Spleen (tissue), 11 donors: ENCODE measurements at regions not wholly inside any gene's neighbourhood (a gene's known extent, or its start where the extent isn't known, plus 50 kb on each side); places are given as distances from the start of the nearest gene placed in this dataset.

Experiments used
- DNase-seq: peaks from one replicate; pipeline ENCODE4 v3.0.0-alpha.2; 2020
- H3K27ac ChIP-seq, 8 donors: fragments of 200-600 bp; sonication (generic) in 7 of 8; 1 replicate in 4 of 8; 2 replicates in 4 of 8; pipeline versions ENCODE4 v1.5.0 to v1.8.0; 2016 to 2021; ENCODE audit warnings: inconsistent platforms in 4 of 8, mild to moderate bottlenecking in 4 of 8, moderate library complexity in 1 of 8
- H3K27me3 ChIP-seq, 7 donors: fragments of 200-600 bp; sonication (generic) in 6 of 7; replicated peaks in 1 of 7; 1 replicate in 4 of 7; 2 replicates in 3 of 7; pipeline versions ENCODE4 v1.5.0 to v1.8.0; 2016 to 2021; ENCODE audit warnings: inconsistent platforms in 3 of 7, mild to moderate bottlenecking in 1 of 7
- H3K36me3 ChIP-seq, 6 donors: fragments of 200-600 bp; sonication (generic) in 5 of 6; 1 replicate in 4 of 6; 2 replicates in 2 of 6; pipeline versions ENCODE4 v1.5.0 to v1.8.0; 2016 to 2021; ENCODE audit warnings: inconsistent platforms in 2 of 6
- H3K4me1 ChIP-seq, 6 donors: fragments of 200-600 bp; sonication (generic) in 5 of 6; 1 replicate in 3 of 6; 2 replicates in 3 of 6; pipeline versions ENCODE4 v1.5.0 to v1.8.0; 2016 to 2021; ENCODE audit warnings: inconsistent platforms in 3 of 6
- H3K4me3 ChIP-seq, 8 donors: fragments of 200-600 bp; sonication (generic) in 7 of 8; 1 replicate in 4 of 8; 2 replicates in 4 of 8; pipeline versions ENCODE4 v1.5.0 to v1.8.0; 2016 to 2021; ENCODE audit warnings: inconsistent platforms in 4 of 8, mild to moderate bottlenecking in 4 of 8, moderate library complexity in 2 of 8
- H3K9me3 ChIP-seq, 8 donors: fragments of 200-600 bp; sonication (generic) in 7 of 8; 1 replicate in 4 of 8; 2 replicates in 4 of 8; pipeline versions ENCODE4 v1.5.0 to v1.8.0; 2016 to 2021; ENCODE audit warnings: inconsistent platforms in 4 of 8
- CTCF ChIP-seq, 11 experiments: fragments of 200-600 bp in 7 of 11; fragments of 450-650 bp in 4 of 11; sonication (generic) in 4 of 11; IDR thresholded peaks in 8 of 11; conservative IDR thresholded peaks in 3 of 11; 1 replicate in 7 of 11; 2 replicates in 4 of 11; pipeline versions ENCODE4 v1.4.0 to v1.8.0; 2016 to 2021; ENCODE audit warnings: antibody characterized with exemption in 11 of 11, inconsistent platforms in 4 of 11, mild to moderate bottlenecking in 1 of 11
- POLR2A ChIP-seq, 3 donors: fragments of 450-650 bp; IDR thresholded peaks; one replicate each; pipeline ENCODE4 v1.5.1; 2017; ENCODE audit warnings: antibody characterized with exemption in 3 of 3, mild to moderate bottlenecking in 1 of 3
- POLR2AphosphoS5 ChIP-seq, 3 donors: sonication (generic); formaldehyde crosslinking; IDR thresholded peaks; one replicate each; pipeline ENCODE4 v1.5.1; 2017; ENCODE audit warnings: antibody characterized with exemption in 3 of 3
- WGBS, 5 donors: extraction: QIAGEN DNeasy Blood & Tissue Kit in 3 of 5; methylation state at CpG; one replicate each; pipeline versions ENCODE4 v1.1.5 to v1.1.7; 2013 to 2018; 5-methylcytosine and 5-hydroxymethylcytosine counted together
- intact Hi-C: fragments of 100-400 bp; cut with DNase I; formaldehyde crosslinking; loops from one replicate; pipeline ENCODE4 v1.15.0; 2023; ENCODE audit warnings: low total_unique reads
- donor health status: healthy with polysubstance abuse.
- donor health status: DM: no; HTN: no; CAD: no; lungs with moderate emphysema.
- donor health status: DM: no; HTN: no; CAD: no.
- donor health status: Bipolar disorder and iron deficiency.
- donor health status: healthy.
- donor health status: DM: no; HTN: no; CAD: no.
- donor health status: DM: yes; HTN: yes; CAD: no.

- H3K4me1 ChIP-seq = peaks cover 0 to 9% (median 0%) of the 10 kb centered on the region in 6 donors
- peaks cover 0 to 4% (median 0%) of the 10 kb centered on the region in 7 donors for H3K27me3 ChIP-seq
- peak; percentile 56 for DNase-seq
- no peaks in the 10 kb centered on the region for H3K9me3 ChIP-seq
- no peak overlapping the region for H3K4me3 ChIP-seq
- no peak for TF ChIP-seq CTCF (IDR thresholded peaks at IDR 0.05 in 8 of 11, conservative IDR thresholded peaks at IDR 0.05 in 3 of 11)
- no peak for TF ChIP-seq POLR2AphosphoS5 (IDR thresholded peaks at IDR 0.05)
- TF ChIP-seq POLR2A (IDR thresholded peaks at IDR 0.05) = no peak
- H3K27ac ChIP-seq = no peak overlapping the region
- WGBS, 5 donors = 88 to 94% (median 91%) methylated on average over 27 of the region's 27 CpGs
- intact Hi-C loops = no loop called here
- H3K36me3 ChIP-seq = no peaks in the 10 kb centered on the region
These were observed 193.9 kb downstream of the IRF8 start for GRCh38 chr16:86092586-86093480.

GRCh38 chr16:86093801-86094750 is 195.1 kb downstream of the IRF8 start:
- no peaks in the 10 kb centered on the region for H3K9me3 ChIP-seq
- H3K36me3 ChIP-seq = no peaks in the 10 kb centered on the region
- H3K4me3 ChIP-seq = no peak overlapping the region
- no peak overlapping the region for H3K27ac ChIP-seq
- peaks cover 0 to 4% (median 0%) of the 10 kb centered on the region in 7 donors for H3K27me3 ChIP-seq
- peak; percentile 75 for DNase-seq
- TF ChIP-seq POLR2A (IDR thresholded peaks at IDR 0.05) (no peak), POLR2AphosphoS5 (IDR thresholded peaks at IDR 0.05) (peak in 2 of 3 donors; percentile 16 to 25), CTCF (IDR thresholded peaks at IDR 0.05 in 8 of 11, conservative IDR thresholded peaks at IDR 0.05 in 3 of 11) (peak in 1 of 11 experiments; percentile 17)
- intact Hi-C loops = no loop called here
- WGBS, 5 donors = 62 to 82% (median 78%) methylated on average over 6 to 14 of the region's 14 CpGs
- peaks cover 0 to 9% (median 0%) of the 10 kb centered on the region in 6 donors for H3K4me1 ChIP-seq

GRCh38 chr16:86095131-86095752 is 196.3 kb downstream of the IRF8 start:
- intact Hi-C loops = no loop called here
- DNase-seq = peak; percentile 49

More at GRCh38 chr16:86095131-86095752, 196.3 kb downstream of the IRF8 start:
- 74 to 90% (median 83%) methylated on average over 13 to 15 of the region's 15 CpGs for WGBS, 5 donors
- H3K36me3 ChIP-seq = no peaks in the 10 kb centered on the region
- H3K27me3 ChIP-seq = peaks cover 0 to 9% (median 0%) of the 10 kb centered on the region in 7 donors
- H3K27ac ChIP-seq = no peak overlapping the region
- H3K9me3 ChIP-seq = no peaks in the 10 kb centered on the region
- H3K4me3 ChIP-seq = no peak overlapping the region
- peaks cover 0 to 4% (median 0%) of the 10 kb centered on the region in 6 donors for H3K4me1 ChIP-seq
- TF ChIP-seq POLR2AphosphoS5 (IDR thresholded peaks at IDR 0.05) (no peak), CTCF (IDR thresholded peaks at IDR 0.05 in 8 of 11, conservative IDR thresholded peaks at IDR 0.05 in 3 of 11) (no peak), POLR2A (IDR thresholded peaks at IDR 0.05) (no peak)
